Posterior vena cava (tissue), 2 donors: ENCODE measurements at regions not wholly inside any gene's neighbourhood (a gene's known extent, or its start where the extent isn't known, plus 50 kb on each side); places are given as distances from the start of the nearest gene placed in this dataset.

Source experiments
- DNase-seq: peaks from one replicate; pipeline ENCODE4 v3.0.0-alpha.2; 2020; ENCODE audit warnings: low spot score
- intact Hi-C, 2 donors: fragments of 100-400 bp; cut with DNase I; formaldehyde crosslinking; loops; one replicate each; pipeline versions ENCODE4 v1.14.1 to v1.14.2; 2022 to 2023
- donor health status: DM: yes; HTN: yes; CAD: no.
- donor health status: DM: yes; HTN: yes; CAD: no.

- DNase-seq: no peak
- intact Hi-C loops: loop anchor here in 1 of 2 donors (10.0 kb wide), 1 partner anchor 221 kb away; no protein-coding TSS in a partner anchor
These were observed 64.6 kb upstream of the TANC1 start for GRCh38 chr2:158903711-158904405.

GRCh38 chr2:158904627-158905177 lies 63.7 kb upstream of the TANC1 start:
- no peak for DNase-seq
- intact Hi-C loops: loop anchor here (5.0 to 10.0 kb wide), 2 partner anchors 213 to 220 kb away; no protein-coding TSS in a partner anchor

GRCh38 chr2:158905341-158905740 lies 63.1 kb upstream of the TANC1 start:
- intact Hi-C loops: loop anchor here (5.0 to 10.0 kb wide), 2 partner anchors 212 to 219 kb away; no protein-coding TSS in a partner anchor

GRCh38 chr2:158905784-158906183 lies 62.7 kb upstream of the TANC1 start:
- DNase-seq: no peak
- intact Hi-C loops: loop anchor here (5.0 to 10.0 kb wide), 2 partner anchors 212 to 219 kb away; no protein-coding TSS in a partner anchor

More at GRCh38 chr2:158905341-158905740, 63.1 kb upstream of the TANC1 start:
- no peak for DNase-seq

GRCh38 chr2:158907926-158908456 lies 60.4 kb upstream of the TANC1 start:
- no peak for DNase-seq
- intact Hi-C loops: loop anchor here (5.0 to 10.0 kb wide), 2 partner anchors 209 to 217 kb away; no protein-coding TSS in a partner anchor

- DNase-seq: no peak
- intact Hi-C loops: loop anchor here in 1 of 2 donors (10.0 kb wide), 1 partner anchor 53 kb away; the partner anchor contains the start of gene TANC1
These were observed 56.3 kb upstream of the TANC1 start for GRCh38 chr2:158912112-158912511.

GRCh38 chr2:158912765-158913164 lies 55.7 kb upstream of the TANC1 start:
- intact Hi-C loops: loop anchor here in 1 of 2 donors (10.0 kb wide), 1 partner anchor 52 kb away; the partner anchor contains the start of gene TANC1
- DNase-seq: no peak

- DNase-seq: no peak
- intact Hi-C loops: loop anchor here in 1 of 2 donors (10.0 kb wide), 1 partner anchor 51 kb away; the partner anchor contains the start of gene TANC1
These were observed 54.4 kb upstream of the TANC1 start for GRCh38 chr2:158914066-158914465.

- no peak for DNase-seq
- intact Hi-C loops: loop anchor here in 1 of 2 donors (10.0 kb wide), 1 partner anchor 50 kb away; the partner anchor contains the start of gene TANC1
These were observed 53.7 kb upstream of the TANC1 start for GRCh38 chr2:158914731-158915130.

- intact Hi-C loops: loop anchor here in 1 of 2 donors (10.0 kb wide), 1 partner anchor 48 kb away; the partner anchor contains the start of gene TANC1
- DNase-seq: no peak
These were observed 51.3 kb upstream of the TANC1 start for GRCh38 chr2:158917121-158917520.

- DNase-seq: no peak
- intact Hi-C loops: loop anchor here in 1 of 2 donors (10.0 kb wide), 1 partner anchor 46 kb away; the partner anchor contains the start of gene TANC1
These were observed 50.0 kb upstream of the TANC1 start for GRCh38 chr2:158918452-158918851.
